ENCODE measurements at regions not wholly inside any gene's neighbourhood (a gene's known extent, or its start where the extent isn't known, plus 50 kb on each side); places are given as distances from the start of the nearest gene placed in this dataset.
A peak's percentile ranks its signal among the peaks of the same experiment; 100 is the strongest.

- H3K36me3 ChIP-seq: no peaks in the 10 kb centered on the region
- TF ChIP-seq CTCF (IDR thresholded peaks at IDR 0.05; ENCODE audit: low read depth, low read length): no peak
- peak in 1 of 2 donors; percentile 32 for DNase-seq (ENCODE audit: low read depth in 1 of 2, low spot score in 1 of 2)
- H3K4me3 ChIP-seq: peak overlapping the region; percentile 16
- no peak overlapping the region for H3K27ac ChIP-seq
- no peaks in the 10 kb centered on the region for H3K9me3 ChIP-seq (ENCODE audit: low read depth)
- no peaks in the 10 kb centered on the region for H3K27me3 ChIP-seq
- H3K4me1 ChIP-seq (ENCODE audit: low read depth): peaks cover 13% of the 10 kb centered on the region
Measured at GRCh38 chr18:72692086-72692485, 147.9 kb upstream of the CBLN2 start.

GRCh38 chr18:72687736-72688135 lies 143.6 kb upstream of the CBLN2 start:
- Histone ChIP-seq H3K4me3 (no peak overlapping the region), H3K36me3 (no peaks in the 10 kb centered on the region), H3K4me1 (ENCODE audit: low read depth) (peaks cover 7% of the 10 kb centered on the region), H3K27ac (no peak overlapping the region), H3K27me3 (no peaks in the 10 kb centered on the region), H3K9me3 (ENCODE audit: low read depth) (no peaks in the 10 kb centered on the region)
- DNase-seq (ENCODE audit: low read depth in 1 of 2, low spot score in 1 of 2): no peak
- TF ChIP-seq CTCF (IDR thresholded peaks at IDR 0.05; ENCODE audit: low read depth, low read length): no peak

- no peaks in the 10 kb centered on the region for H3K4me1 ChIP-seq (ENCODE audit: low read depth)
- no peaks in the 10 kb centered on the region for H3K36me3 ChIP-seq
- no peaks in the 10 kb centered on the region for H3K9me3 ChIP-seq (ENCODE audit: low read depth)
- TF ChIP-seq CTCF (IDR thresholded peaks at IDR 0.05; ENCODE audit: low read depth, low read length): no peak
- DNase-seq (ENCODE audit: low read depth in 1 of 2, low spot score in 1 of 2): peak in 1 of 2 donors; percentile 71
- no peaks in the 10 kb centered on the region for H3K27me3 ChIP-seq
- no peak overlapping the region for H3K4me3 ChIP-seq
- no peak overlapping the region for H3K27ac ChIP-seq
Measured at GRCh38 chr18:72675394-72675793, 131.3 kb upstream of the CBLN2 start.

GRCh38 chr18:72674710-72675109 lies 130.6 kb upstream of the CBLN2 start:
- Histone ChIP-seq H3K36me3 (no peaks in the 10 kb centered on the region), H3K9me3 (ENCODE audit: low read depth) (no peaks in the 10 kb centered on the region), H3K4me3 (no peak overlapping the region), H3K4me1 (ENCODE audit: low read depth) (no peaks in the 10 kb centered on the region), H3K27me3 (no peaks in the 10 kb centered on the region), H3K27ac (no peak overlapping the region)
- TF ChIP-seq CTCF (IDR thresholded peaks at IDR 0.05; ENCODE audit: low read depth, low read length): no peak
- DNase-seq (ENCODE audit: low read depth in 1 of 2, low spot score in 1 of 2): no peak

- no peak overlapping the region for H3K4me3 ChIP-seq
Measured at GRCh38 chr18:72673242-72673641, 129.1 kb upstream of the CBLN2 start.

More at GRCh38 chr18:72673242-72673641, 129.1 kb upstream of the CBLN2 start:
- no peak for DNase-seq (ENCODE audit: low read depth in 1 of 2, low spot score in 1 of 2)
- no peak for TF ChIP-seq CTCF (IDR thresholded peaks at IDR 0.05; ENCODE audit: low read depth, low read length)
- Histone ChIP-seq H3K27me3 (no peaks in the 10 kb centered on the region), H3K9me3 (ENCODE audit: low read depth) (no peaks in the 10 kb centered on the region), H3K27ac (no peak overlapping the region), H3K4me1 (ENCODE audit: low read depth) (no peaks in the 10 kb centered on the region), H3K36me3 (no peaks in the 10 kb centered on the region)
